ENCODE measurements at regions not wholly inside any gene's neighbourhood (a gene's known extent, or its start where the extent isn't known, plus 50 kb on each side); places are given as distances from the start of the nearest gene placed in this dataset.

DNA sequence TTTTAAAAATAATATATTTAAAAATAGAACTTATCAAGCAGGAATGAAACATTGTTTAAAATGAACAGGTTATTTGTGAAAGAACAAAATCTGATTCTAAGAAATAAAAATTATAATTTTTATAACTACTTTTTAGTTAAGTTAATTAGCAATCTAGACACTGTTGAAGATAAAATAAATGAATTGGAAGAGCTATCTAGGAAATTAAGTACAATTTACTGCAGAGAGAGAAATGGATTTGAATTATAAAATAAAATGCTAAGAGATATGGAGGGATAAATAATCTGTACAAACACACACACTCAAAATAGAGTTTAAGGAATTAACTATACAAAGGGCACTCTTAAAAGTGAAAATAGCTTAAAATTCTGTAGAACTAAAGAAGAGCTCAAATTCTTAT lies 1123.1 kb downstream of the PLA2G4A start:
- TF ChIP-seq, protein P1, sequence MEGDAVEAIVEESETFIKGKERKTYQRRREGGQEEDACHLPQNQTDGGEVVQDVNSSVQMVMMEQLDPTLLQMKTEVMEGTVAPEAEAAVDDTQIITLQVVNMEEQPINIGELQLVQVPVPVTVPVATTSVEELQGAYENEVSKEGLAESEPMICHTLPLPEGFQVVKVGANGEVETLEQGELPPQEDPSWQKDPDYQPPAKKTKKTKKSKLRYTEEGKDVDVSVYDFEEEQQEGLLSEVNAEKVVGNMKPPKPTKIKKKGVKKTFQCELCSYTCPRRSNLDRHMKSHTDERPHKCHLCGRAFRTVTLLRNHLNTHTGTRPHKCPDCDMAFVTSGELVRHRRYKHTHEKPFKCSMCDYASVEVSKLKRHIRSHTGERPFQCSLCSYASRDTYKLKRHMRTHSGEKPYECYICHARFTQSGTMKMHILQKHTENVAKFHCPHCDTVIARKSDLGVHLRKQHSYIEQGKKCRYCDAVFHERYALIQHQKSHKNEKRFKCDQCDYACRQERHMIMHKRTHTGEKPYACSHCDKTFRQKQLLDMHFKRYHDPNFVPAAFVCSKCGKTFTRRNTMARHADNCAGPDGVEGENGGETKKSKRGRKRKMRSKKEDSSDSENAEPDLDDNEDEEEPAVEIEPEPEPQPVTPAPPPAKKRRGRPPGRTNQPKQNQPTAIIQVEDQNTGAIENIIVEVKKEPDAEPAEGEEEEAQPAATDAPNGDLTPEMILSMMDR (IDR thresholded peaks at IDR 0.05): no peak
- no peak for TF ChIP-seq POLR2A (IDR thresholded peaks at IDR 0.05)
- TF ChIP-seq EP300 (IDR thresholded peaks at IDR 0.05): no peak

All from sigmoid colon (tissue), 4 donors.